Hepatocyte (in vitro differentiated cells): ENCODE measurements at regions not wholly inside any gene's neighbourhood (a gene's known extent, or its start where the extent isn't known, plus 50 kb on each side); places are given as distances from the start of the nearest gene placed in this dataset.

Experiments
- DNase-seq: peaks from one replicate; pipeline ENCODE4 v3.0.0-alpha.2; 2016; ENCODE audit warnings: low spot score
- H2AFZ ChIP-seq: fragments of 200-600 bp; sonication (generic); 2 replicates; pipeline ENCODE4 v1.6.0; 2016; ENCODE audit warnings: antibody characterized with exemption, mild to moderate bottlenecking
- H3K27ac ChIP-seq: fragments of 200-600 bp; sonication (generic); 2 replicates; pipeline ENCODE4 v1.5.1; 2016; ENCODE audit warnings: mild to moderate bottlenecking
- H3K27me3 ChIP-seq: fragments of 200-600 bp; sonication (generic); 2 replicates; pipeline ENCODE4 v1.6.1; 2016
- H3K36me3 ChIP-seq: fragments of 200-600 bp; sonication (generic); replicated peaks from 2 replicates; pipeline ENCODE4 v1.5.1; 2016; ENCODE audit warnings: low read depth; ENCODE audit not compliant: insufficient read depth
- H3K4me1 ChIP-seq: fragments of 200-600 bp; sonication (generic); 2 replicates; pipeline ENCODE4 v1.5.1; 2016; ENCODE audit warnings: mild to moderate bottlenecking, moderate library complexity; ENCODE audit not compliant: insufficient read depth
- H3K4me2 ChIP-seq: fragments of 200-600 bp; sonication (generic); 2 replicates; pipeline ENCODE4 v1.6.0; 2016
- H3K4me3 ChIP-seq: fragments of 200-600 bp; sonication (generic); 2 replicates; pipeline ENCODE4 v1.5.1; 2016; ENCODE audit warnings: mild to moderate bottlenecking
- H3K79me2 ChIP-seq: fragments of 200-600 bp; sonication (generic); 2 replicates; pipeline ENCODE4 v1.6.0; 2017; ENCODE audit warnings: mild to moderate bottlenecking
- H3K9me2 ChIP-seq: fragments of 200-600 bp; sonication (generic); replicated peaks from 2 replicates; pipeline ENCODE4 v1.6.0; 2017; ENCODE audit warnings: mild to moderate bottlenecking; ENCODE audit not compliant: insufficient read depth
- H3K9me3 ChIP-seq: fragments of 200-600 bp; sonication (generic); 2 replicates; pipeline ENCODE4 v1.5.1; 2016; ENCODE audit warnings: low read depth, mild to moderate bottlenecking
- H4K20me1 ChIP-seq: fragments of 200-600 bp; sonication (generic); 2 replicates; pipeline ENCODE4 v1.6.0; 2016; ENCODE audit warnings: mild to moderate bottlenecking; ENCODE audit not compliant: insufficient read depth, poor library complexity, severe bottlenecking
- CTCF ChIP-seq: fragments of 200-600 bp; sonication (generic); IDR thresholded peaks from 2 replicates; pipeline ENCODE4 v1.5.1; 2016; ENCODE audit warnings: antibody characterized with exemption, mild to moderate bottlenecking; ENCODE audit not compliant: poor library complexity
- EZH2 ChIP-seq: fragments of 200-600 bp; sonication (generic); IDR thresholded peaks from 2 replicates; pipeline ENCODE4 v1.6.1; 2016; ENCODE audit warnings: antibody characterized with exemption, mild to moderate bottlenecking, borderline replicate concordance
- EZH2phosphoT487 ChIP-seq: fragments of 200-600 bp; sonication (generic); IDR thresholded peaks from one replicate; pipeline ENCODE4 v1.6.1; 2018; ENCODE audit warnings: antibody characterized with exemption, mild to moderate bottlenecking, low read depth, moderate library complexity; ENCODE audit not compliant: unreplicated experiment, severe bottlenecking
- WGBS: methylation state at CpG from one replicate; pipeline ENCODE4 v1.1.6; 2016; ENCODE audit warnings: low lambda C conversion rate; ENCODE audit errors: missing lambda C conversion rate; 5-methylcytosine and 5-hydroxymethylcytosine counted together

GRCh38 chr9:569296-569695 lies 272.2 kb upstream of the DMRT1 start:
- Histone ChIP-seq H3K36me3 (no peaks in the 10 kb centered on the region), H3K27ac (no peak overlapping the region), H3K9me2 (no peaks in the 10 kb centered on the region), H3K79me2 (no peaks in the 10 kb centered on the region), H4K20me1 (no peaks in the 10 kb centered on the region), H3K4me1 (peaks cover 19% of the 10 kb centered on the region), H3K4me3 (no peak overlapping the region), H2AFZ (no peak overlapping the region), H3K27me3 (no peaks in the 10 kb centered on the region), H3K4me2 (no peak overlapping the region), H3K9me3 (no peaks in the 10 kb centered on the region)
- 96% methylated on average over 3 of the region's 3 CpGs for WGBS
- DNase-seq = no peak
- TF ChIP-seq CTCF = no peak
- TF ChIP-seq EZH2 = no peak
- TF ChIP-seq EZH2phosphoT487 = no peak

- no peak for DNase-seq
- no peak overlapping the region for H3K4me3 ChIP-seq
- H3K36me3 ChIP-seq = no peaks in the 10 kb centered on the region
- H3K27ac ChIP-seq = no peak overlapping the region
- H3K79me2 ChIP-seq = no peaks in the 10 kb centered on the region
- H2AFZ ChIP-seq = no peak overlapping the region
- peaks cover 19% of the 10 kb centered on the region for H3K4me1 ChIP-seq
- no peaks in the 10 kb centered on the region for H3K9me2 ChIP-seq
- H4K20me1 ChIP-seq = no peaks in the 10 kb centered on the region
- H3K9me3 ChIP-seq = no peaks in the 10 kb centered on the region
- 83% methylated on average over 5 of the region's 5 CpGs for WGBS
- no peaks in the 10 kb centered on the region for H3K27me3 ChIP-seq
- no peak overlapping the region for H3K4me2 ChIP-seq
- TF ChIP-seq CTCF (no peak), EZH2phosphoT487 (no peak), EZH2 (no peak)
These were observed 271.3 kb upstream of the DMRT1 start for GRCh38 chr9:570187-570586.

- H3K9me3 ChIP-seq = no peaks in the 10 kb centered on the region
- no peak overlapping the region for H3K27ac ChIP-seq
- no peak for DNase-seq
- no peaks in the 10 kb centered on the region for H3K9me2 ChIP-seq
- WGBS = 48% methylated on average over 3 of the region's 3 CpGs
- H3K4me2 ChIP-seq = no peak overlapping the region
- H3K79me2 ChIP-seq = no peaks in the 10 kb centered on the region
- peaks cover 19% of the 10 kb centered on the region for H3K4me1 ChIP-seq
- H3K27me3 ChIP-seq = no peaks in the 10 kb centered on the region
- H2AFZ ChIP-seq = no peak overlapping the region
- no peak overlapping the region for H3K4me3 ChIP-seq
- no peak for TF ChIP-seq EZH2phosphoT487
- TF ChIP-seq EZH2 = no peak
- no peak for TF ChIP-seq CTCF
- H3K36me3 ChIP-seq = no peaks in the 10 kb centered on the region
- no peaks in the 10 kb centered on the region for H4K20me1 ChIP-seq
These were observed 270.4 kb upstream of the DMRT1 start for GRCh38 chr9:571066-571465.

GRCh38 chr9:571741-572140 lies 269.8 kb upstream of the DMRT1 start:
- H4K20me1 ChIP-seq = no peaks in the 10 kb centered on the region
- peaks cover 19% of the 10 kb centered on the region for H3K4me1 ChIP-seq
- TF ChIP-seq EZH2phosphoT487 (no peak), EZH2 (no peak), CTCF (no peak)
- H3K4me3 ChIP-seq = no peak overlapping the region
- no peaks in the 10 kb centered on the region for H3K9me2 ChIP-seq
- no peaks in the 10 kb centered on the region for H3K36me3 ChIP-seq
- DNase-seq = no peak
- 94% methylated on average over 2 of the region's 2 CpGs for WGBS
- no peak overlapping the region for H3K27ac ChIP-seq
- no peak overlapping the region for H2AFZ ChIP-seq
- H3K79me2 ChIP-seq = no peaks in the 10 kb centered on the region
- peak overlapping the region; percentile 18 for H3K4me2 ChIP-seq
- H3K27me3 ChIP-seq = no peaks in the 10 kb centered on the region
- no peaks in the 10 kb centered on the region for H3K9me3 ChIP-seq
